ENCODE measurements at regions not wholly inside any gene's neighbourhood (a gene's known extent, or its start where the extent isn't known, plus 50 kb on each side); places are given as distances from the start of the nearest gene placed in this dataset.
"Not testable (repeated sequence)": the region's sequence is repeated elsewhere in the genome, so short reads cannot be mapped to it uniquely, and the experiment has no call there.

- no peak for DNase-seq
Measured at GRCh38 chr12:34306133-34306830, 284.0 kb downstream of the ALG10 start.

- DNase-seq, result not testable (repeated sequence)
Measured at GRCh38 chr12:34309806-34310804, 287.8 kb downstream of the ALG10 start.

DNA sequence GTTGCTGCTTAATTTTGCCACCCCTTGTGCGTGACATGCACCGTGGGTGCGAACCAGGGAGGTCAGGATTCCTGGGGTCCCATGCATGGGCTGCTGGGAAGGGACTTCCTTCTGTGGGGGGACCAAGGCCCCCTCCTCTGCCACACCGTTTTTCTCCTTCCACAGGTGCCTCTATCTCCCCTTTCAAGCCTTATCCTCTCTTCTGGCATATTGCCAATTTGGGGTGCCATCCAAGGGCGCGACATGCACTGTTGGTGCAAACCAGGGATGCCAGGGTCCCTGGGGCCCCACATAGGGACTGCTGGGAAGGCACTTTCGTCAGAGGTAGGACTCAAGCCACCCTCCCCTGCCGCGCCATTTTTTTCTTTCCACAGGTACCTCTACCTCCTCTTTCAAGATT, 289.0 kb downstream of the ALG10 start:
- no peak for DNase-seq

DNA sequence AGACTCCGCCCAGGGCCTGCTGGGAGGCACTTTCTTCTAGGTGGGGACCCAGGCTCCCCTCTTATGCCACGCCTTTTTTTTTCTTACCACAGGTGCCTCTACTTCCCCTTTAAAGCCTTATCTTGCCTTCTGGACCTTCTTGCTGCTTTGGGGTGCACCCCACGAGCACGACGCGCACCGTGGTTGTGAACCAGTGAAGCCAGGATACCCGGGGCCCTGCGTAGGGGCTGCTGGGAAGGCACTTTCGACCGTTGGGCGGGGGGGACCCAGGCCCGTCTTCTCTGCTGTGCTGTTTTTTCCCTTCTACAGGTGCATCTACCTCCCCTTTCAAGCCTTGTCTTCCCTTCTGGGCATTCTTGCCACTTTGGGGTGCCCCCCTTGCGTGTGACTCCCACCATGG, 305.4 kb downstream of the ALG10 start:
- DNase-seq, result no peak

GRCh38 chr12:34333337-34333736, 311.0 kb downstream of the ALG10 start:
- DNase-seq, result no peak

GRCh38 chr12:34334538-34334937, 312.2 kb downstream of the ALG10 start:
- no peak for DNase-seq

- DNase-seq, result no peak
Measured at GRCh38 chr12:34334953-34335743, 312.9 kb downstream of the ALG10 start.

GRCh38 chr12:34335819-34336262, 313.5 kb downstream of the ALG10 start:
- no peak for DNase-seq

GRCh38 chr12:34336619-34337465, 314.5 kb downstream of the ALG10 start:
- no peak for DNase-seq

DNA sequence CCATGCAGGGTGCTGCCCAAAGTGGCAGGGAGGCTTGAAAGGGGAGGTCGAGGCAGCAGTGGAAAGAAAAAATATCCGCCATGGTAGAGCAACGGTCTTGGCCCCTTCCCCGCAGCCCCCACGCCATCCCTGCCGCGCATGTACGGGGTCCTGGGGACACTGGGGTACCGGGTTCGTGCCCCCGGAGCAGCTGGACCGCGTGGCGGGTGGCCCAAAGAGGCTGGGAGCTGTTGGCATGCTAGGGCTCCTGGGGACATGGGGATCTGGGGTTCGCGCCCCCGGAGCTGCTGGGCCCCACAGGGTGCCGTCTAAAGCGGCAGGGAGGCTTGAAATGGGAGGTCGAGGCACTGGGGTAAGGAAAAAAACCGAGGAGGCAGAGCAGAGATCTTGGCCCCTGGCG, 316.5 kb downstream of the ALG10 start:
- no peak for DNase-seq

- DNase-seq, result no peak
Measured at GRCh38 chr12:34339922-34340321, 317.6 kb downstream of the ALG10 start.

GRCh38 chr12:34340534-34341361, 318.5 kb downstream of the ALG10 start:
- no peak for DNase-seq

DNA sequence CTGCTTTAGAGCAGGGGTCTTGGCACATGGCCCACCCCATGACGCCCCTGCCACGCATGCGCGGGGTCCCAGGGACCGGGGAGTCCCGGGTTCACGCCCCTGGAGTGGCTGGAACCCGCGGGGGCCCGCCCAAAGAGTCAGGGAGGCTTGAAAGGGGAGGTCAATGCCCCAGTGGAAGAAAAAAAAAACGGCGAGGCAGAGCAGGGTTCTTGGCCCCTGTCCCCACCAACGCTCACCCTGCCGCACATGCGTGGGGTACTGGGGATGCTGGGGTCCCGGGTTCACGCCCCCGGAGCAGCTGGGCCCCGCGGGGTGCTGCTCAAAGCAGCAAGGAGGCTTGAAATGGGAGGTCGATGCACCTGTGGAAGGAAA, 319.1 kb downstream of the ALG10 start:
- DNase-seq, result no peak

DNA sequence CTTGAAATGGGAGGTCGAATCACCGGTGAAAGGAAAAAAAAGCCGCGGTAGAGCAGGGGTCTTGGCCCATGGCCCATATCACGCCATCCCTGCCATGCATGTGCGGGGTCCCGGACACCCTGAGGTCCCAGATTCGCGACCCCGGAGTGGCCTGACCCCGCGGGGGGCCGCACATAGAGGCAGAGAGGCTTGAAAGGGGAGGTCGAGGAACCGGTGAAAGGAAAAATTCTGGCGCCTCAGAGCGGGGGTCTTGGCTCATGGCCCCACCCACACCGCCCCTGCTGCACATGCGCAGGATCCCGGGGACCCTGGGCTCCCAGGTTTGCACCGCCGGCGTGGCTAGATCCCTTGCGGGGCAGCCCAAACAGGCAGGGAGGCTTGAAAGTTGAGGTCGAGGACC, 319.8 kb downstream of the ALG10 start:
- DNase-seq, result no peak

DNA sequence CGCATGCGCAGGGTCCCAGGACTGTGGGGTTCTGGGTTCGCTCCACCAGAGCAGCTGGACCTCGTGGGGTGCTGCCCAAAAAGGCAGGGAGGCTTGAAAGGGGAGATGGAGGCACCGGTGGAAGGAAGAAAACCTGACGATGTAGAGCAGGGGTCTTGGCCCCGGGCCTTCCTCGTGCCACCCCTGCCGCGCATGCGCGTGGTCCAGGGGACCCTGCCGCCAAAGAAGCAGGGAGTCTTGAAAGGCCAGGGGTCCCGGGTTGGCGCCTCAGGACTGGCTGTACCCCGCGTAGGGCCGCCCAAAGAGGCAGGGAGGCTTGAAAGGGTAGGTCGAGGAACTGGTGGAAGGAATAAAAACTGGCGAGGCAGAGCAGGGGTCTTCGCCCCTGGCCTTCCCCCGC, 321.0 kb downstream of the ALG10 start:
- no peak for DNase-seq

- DNase-seq, result no peak
Measured at GRCh38 chr12:34343766-34344165, 321.5 kb downstream of the ALG10 start.

- no peak for DNase-seq
Measured at GRCh38 chr12:34344851-34345522, 322.7 kb downstream of the ALG10 start.

- DNase-seq, result no peak
Measured at GRCh38 chr12:34345801-34346200, 323.5 kb downstream of the ALG10 start.

GRCh38 chr12:34346372-34347034, 324.2 kb downstream of the ALG10 start:
- no peak for DNase-seq

DNA sequence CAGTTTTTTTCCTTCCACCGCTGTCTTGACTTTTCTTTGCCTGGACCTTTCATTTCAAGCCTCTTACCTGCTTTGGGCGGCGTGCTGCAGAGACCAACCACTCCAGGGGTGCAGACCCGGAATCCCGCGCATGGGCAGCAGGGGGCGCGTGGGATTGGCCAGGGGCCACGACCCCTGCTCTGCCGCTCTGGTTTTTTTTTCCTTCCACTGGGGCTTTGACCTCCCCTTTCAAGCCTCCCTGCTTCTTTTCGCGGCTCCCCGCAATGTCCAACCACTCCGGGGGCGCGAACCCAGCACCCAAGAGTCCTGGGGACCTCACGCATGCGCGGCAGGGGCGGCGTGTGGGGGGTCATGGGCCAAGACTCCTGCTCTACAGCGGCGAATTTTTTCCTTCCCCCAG, 325.1 kb downstream of the ALG10 start:
- no peak for DNase-seq
